8988T (cell line): ENCODE measurements at regions not wholly inside any gene's neighbourhood (a gene's known extent, or its start where the extent isn't known, plus 50 kb on each side); places are given as distances from the start of the nearest gene placed in this dataset.
"Not testable (repeated sequence)": the region's sequence is repeated elsewhere in the genome, so short reads cannot be mapped to it uniquely, and the experiment has no call there.

ENCODE experiments used
- DNase-seq: peaks from one replicate; pipeline ENCODE4 v3.0.0; 2011

- no peak for DNase-seq
Observed at GRCh38 chr22:11360632-11361031, 4167.4 kb upstream of the OR11H1 start.

- not testable (repeated sequence) for DNase-seq
Observed at GRCh38 chr22:11361496-11361895, 4166.5 kb upstream of the OR11H1 start.

DNA sequence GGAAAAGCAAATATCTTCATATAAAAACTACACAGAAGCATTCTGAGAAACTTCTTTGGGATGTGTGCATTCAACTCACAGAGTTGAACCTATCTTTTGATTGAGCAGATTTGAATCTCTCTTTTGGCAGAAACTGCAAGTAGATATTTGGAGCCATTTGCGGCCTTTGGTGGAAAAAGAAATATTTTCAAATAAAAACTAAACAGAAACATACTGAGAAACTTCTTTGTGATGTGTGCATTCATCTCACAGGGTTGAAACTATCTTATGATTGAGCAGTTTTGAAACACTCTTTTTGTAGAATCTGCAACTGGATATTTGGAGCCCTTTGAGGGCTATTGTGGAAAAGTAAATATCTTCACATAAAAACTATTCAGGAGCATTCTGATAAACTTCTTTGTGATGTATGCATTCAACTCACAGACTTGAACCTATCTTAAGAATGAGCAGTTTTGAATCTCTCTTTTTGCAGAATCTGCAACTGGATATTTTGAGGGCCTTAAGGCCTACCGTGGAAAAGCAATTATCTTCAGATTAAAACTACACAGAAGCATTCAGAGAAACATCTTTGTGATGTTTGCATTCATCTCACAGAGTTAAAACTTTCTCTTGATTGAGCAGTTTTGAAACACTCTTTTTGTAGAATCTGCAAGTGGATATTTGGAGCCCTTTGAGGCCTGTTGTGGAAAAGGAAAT lies 4158.2 kb upstream of the OR11H1 start:
- DNase-seq, result not testable (repeated sequence)

- not testable (repeated sequence) for DNase-seq
Observed at GRCh38 chr22:11370311-11370710, 4157.7 kb upstream of the OR11H1 start.
